Urothelium cell line (cell line): ENCODE measurements at regions not wholly inside any gene's neighbourhood (a gene's known extent, or its start where the extent isn't known, plus 50 kb on each side); places are given as distances from the start of the nearest gene placed in this dataset.

ENCODE experiments used
- DNase-seq: peaks from one replicate; pipeline ENCODE4 v3.0.0; 2011; ENCODE audit warnings: low spot score, mixed read lengths
- FAIRE-seq: peaks from 2 replicates; lab custom pipeline; 2011; peaks lifted over from hg19 to GRCh38; lab: Jason Lieb, UNC

DNA sequence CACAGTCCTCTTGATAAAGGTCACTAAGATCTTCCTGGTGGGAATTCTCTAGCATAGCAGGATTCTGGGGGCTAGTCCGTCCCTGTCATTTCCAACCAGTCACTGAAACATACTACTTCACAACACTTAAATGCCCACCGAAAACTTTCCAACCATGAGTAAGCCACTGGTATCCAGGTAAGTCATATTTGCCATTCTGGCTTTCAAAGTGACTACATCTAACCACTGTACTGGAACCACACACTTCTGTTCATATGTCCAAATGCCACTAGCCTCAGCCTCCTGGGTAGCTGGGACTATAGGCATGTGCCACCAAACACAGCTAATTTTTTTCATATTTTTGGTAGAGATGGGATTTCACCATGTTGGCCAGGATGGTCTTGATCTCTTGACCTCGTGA lies 64.3 kb upstream of the VANGL1 start:
- no peak for FAIRE-seq

DNA sequence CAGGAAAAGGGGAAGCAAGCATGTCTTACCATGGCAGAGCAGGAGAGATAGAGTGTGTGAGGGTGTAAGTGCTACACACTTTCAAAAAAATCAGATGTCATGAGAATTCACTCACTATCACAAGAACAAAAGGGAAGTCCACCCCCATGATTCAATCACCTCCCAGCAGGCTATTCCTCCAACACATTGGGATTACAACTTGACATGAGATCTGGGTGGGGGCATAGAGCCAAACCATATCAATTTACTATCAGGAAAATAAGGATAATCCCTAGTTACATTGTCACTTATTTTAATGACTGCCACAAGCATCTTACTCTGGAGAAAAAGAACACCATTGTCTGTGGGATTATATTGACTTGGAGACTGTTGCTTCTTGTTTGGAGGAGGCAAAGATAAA lies 66.1 kb upstream of the VANGL1 start:
- FAIRE-seq, result no peak
- DNase-seq, result no peak

More for the DNA sequence above, 64.3 kb upstream of the VANGL1 start:
- no peak for DNase-seq

DNA sequence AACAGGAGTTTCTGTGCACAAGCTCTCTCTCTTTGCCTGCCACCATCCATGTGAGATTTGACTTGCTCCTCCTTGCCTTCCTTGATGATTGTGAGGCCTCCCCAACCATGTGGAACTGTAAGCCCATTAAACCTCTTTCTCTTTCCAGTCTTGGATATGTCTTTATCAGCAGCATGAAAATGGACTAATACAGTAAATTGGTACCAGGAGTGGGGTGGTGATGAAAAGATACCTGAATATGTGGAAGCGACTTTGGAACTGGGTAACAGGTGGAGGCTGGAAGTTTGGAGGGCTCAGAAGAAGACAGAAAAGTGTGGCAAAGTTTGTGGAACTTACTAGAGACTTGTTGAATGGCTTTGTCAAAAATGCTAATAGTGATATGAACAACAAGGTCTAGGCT lies 69.1 kb upstream of the VANGL1 start:
- DNase-seq, result no peak
- FAIRE-seq, result no peak

DNA sequence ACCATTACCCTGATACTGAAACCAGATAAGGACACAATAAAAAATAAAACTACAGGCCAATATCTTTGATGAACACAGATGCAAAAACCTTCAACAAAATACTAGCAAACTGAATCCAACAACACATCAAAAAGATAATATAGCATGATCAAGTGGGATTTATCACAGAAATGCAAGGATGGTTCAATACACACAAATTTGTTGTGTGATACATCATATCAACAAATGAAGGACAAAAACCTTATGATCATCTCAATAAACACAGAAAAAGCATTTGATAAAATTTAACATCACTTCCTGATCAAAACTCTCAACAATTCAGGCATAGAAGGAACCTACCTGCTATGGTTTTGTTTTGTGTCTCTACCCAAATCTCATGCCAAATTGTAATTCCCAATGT lies 74.3 kb upstream of the VANGL1 start:
- no peak for FAIRE-seq
- DNase-seq, result no peak

DNA sequence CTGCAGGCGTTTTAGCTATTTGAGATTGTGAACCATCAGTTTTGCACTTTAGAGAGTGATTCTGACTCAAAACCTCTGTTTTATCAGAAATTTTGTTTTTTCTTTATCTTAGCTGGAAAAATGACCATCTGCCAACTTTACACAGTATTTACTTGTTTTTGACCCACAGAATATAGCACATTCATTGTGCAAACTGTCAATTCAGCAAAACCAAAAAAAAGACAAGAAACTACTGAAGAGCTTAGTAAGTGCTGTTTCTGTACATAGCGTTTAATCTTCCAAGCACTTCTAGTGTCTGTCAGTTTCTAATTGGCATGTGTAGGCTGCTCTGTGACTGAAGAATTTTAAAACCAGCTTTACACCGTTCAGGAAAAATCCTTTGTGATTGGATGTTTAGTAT lies 76.0 kb upstream of the VANGL1 start:
- no peak for DNase-seq
- no peak for FAIRE-seq

DNA sequence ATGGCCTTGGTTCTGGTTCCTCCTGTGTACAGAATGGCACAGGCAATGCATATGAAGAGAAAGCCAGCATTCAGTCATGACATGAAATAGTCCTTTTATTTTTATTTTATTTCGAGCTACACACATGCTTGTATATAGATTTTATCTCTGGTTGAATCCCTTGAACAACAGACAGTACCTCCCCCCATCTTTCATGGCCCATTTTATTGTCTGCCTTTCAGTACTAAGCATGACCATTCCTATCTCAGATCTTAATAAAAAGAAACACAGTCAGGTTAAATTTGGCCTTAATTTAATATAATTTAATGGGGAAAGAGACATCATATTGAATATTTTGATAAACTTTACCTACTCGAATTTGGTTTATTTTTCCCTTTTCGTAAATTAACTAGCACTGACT lies 76.4 kb upstream of the VANGL1 start:
- no peak for DNase-seq
- FAIRE-seq, result no peak

DNA sequence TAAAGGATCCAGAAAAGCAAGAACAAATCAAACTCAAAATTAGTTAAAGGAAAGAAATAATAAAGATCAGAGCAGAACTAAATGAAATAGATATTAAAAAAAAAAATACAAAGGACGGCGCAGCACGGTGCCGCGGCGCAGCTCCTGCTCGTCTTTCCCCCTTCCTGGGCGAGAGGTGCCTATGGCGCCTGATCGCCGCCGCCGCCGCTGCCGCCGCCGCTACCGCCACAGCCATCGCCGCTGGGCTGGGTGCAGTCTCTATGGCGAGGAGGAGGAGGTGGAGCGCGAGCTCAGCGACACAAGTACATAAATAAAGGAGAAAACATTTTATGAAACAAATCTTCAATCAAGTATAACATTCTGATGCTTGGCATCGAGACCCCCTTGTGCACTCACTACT lies 77.6 kb upstream of the VANGL1 start:
- FAIRE-seq (no peak), DNase-seq (peak; percentile 80)

DNA sequence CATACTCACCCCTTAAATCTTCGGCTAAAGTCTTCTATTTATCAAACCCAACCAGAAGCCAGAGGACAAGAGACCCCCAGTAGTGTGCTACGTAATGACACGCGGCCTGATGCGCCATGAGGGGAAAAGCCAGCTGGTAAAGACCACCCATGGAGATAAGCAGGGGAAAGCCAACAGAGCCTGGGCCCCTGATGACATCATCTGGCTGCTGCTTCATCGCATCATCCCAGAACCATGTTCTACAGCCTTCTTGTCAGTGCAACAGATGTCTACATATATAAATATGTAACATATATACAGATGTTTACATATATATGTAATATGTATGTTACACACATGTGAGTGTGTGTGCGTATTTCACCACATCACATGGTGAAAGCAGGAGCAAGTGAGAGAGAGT lies 81.7 kb upstream of the VANGL1 start:
- DNase-seq (no peak), FAIRE-seq (no peak)

DNA sequence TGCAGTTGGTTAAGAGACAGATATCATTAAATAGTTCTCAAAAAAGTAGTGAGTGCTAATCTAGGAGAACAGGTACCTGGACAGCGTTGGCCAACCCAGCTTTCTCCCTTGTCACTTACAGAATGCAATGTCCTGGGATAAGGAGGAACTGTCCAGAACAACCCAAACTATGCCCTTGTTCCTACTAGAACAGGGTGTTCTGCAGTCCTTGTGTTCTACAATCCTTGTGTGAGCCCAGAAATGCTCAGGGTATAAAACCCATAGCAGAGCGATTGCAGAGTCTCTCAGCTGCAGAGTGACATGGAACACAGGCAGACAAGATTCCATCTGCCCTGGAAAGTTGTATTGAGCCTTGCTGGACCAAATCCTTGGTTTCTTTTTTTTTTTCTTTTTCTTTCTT lies 83.5 kb upstream of the VANGL1 start:
- FAIRE-seq (no peak), DNase-seq (no peak)

DNA sequence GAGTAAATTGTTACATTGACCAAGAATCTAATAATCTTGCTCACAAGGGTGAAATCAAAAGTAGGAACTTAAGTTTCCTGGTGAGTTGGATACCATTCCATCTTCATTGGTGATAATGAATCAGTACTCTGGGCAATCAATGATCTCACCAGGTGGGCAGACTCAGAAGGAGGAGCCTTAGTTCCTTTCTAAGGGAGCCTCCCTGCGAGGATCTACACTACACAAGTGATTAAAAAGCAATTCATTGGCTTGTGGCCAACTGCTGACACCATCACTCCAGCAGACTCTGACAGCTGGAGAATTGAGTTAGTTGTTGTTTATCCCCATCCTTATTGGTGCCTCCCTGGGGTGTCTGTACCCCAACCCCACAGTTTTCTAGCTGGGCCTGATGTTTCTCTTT lies 84.1 kb upstream of the VANGL1 start:
- DNase-seq (peak; percentile 20), FAIRE-seq (no peak)

DNA sequence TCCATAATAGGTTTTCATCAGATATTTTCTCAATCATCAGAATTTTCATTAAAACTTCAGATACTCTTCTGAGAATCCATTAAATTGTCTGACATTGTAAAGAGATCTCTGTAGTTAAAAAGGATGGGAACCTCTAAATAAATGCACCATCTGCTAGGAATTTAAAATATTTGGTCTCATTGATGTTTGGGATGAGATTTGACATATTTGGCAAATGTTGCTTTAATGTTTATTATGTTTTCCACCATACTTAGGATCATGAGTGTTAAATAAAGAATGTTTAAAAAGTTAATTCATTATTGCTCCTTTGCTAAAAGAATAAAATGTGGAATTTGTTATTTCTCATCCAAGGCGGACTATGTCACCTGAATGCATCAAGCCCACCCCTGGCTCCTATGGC lies 85.5 kb upstream of the VANGL1 start:
- DNase-seq (no peak), FAIRE-seq (no peak)

DNA sequence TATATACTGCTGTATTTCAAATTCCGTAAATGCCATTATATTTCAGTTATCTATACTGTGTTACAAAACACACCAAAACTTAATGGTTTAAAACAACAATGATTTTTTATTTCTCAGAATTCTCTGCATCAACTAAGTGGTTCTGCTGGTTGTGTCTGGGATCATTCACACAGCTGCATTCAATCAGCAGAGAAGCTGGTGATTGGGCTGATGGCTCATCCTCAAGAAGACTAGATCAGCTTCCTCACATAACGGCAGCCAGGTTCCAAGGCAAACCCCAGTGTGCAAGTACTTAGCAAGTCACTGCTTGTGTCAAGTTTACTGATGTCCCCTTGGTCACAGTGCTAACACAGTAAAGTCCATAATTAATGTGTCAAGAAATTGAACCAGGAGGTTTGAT lies 86.3 kb upstream of the VANGL1 start:
- FAIRE-seq, result no peak
- DNase-seq, result no peak

DNA sequence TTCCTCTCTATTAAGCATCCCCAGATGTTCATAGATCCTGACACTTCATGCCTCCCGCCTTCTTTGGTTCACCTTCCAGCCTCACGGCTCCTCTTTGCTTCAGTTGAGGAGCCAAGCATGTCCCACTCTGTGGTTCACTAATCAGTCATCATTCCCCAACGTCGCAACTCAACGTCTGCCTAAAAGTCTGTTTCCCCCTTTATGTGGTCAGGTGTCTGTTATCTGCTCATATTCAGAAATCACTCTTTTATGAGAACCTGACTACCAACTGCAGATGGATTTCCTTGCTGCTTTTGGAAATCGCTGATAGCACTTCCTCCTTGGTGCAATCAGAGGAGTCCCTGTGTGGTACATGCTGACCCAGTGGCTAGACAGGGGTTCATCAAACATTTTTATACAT lies 94.1 kb upstream of the VANGL1 start:
- DNase-seq, result no peak
- FAIRE-seq, result no peak

DNA sequence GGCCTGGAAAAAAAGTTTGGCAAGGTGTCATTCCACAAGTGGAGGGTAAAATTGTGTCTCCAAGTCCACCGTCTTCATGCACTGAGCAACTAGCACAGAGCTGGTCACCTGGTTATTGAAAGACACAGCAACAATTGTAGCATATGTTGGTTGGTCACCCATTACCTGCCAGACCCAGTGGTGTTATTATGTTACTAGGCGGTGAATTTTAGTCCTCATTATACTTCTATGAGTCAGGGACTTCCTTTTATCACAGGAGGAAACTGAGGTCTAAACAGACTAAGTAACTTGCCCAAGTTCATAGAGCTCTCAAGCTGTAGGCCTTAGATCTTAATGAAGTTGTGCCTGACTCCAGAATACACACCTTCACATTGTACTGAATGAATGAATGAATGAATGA lies 94.9 kb upstream of the VANGL1 start:
- no peak for FAIRE-seq

DNA sequence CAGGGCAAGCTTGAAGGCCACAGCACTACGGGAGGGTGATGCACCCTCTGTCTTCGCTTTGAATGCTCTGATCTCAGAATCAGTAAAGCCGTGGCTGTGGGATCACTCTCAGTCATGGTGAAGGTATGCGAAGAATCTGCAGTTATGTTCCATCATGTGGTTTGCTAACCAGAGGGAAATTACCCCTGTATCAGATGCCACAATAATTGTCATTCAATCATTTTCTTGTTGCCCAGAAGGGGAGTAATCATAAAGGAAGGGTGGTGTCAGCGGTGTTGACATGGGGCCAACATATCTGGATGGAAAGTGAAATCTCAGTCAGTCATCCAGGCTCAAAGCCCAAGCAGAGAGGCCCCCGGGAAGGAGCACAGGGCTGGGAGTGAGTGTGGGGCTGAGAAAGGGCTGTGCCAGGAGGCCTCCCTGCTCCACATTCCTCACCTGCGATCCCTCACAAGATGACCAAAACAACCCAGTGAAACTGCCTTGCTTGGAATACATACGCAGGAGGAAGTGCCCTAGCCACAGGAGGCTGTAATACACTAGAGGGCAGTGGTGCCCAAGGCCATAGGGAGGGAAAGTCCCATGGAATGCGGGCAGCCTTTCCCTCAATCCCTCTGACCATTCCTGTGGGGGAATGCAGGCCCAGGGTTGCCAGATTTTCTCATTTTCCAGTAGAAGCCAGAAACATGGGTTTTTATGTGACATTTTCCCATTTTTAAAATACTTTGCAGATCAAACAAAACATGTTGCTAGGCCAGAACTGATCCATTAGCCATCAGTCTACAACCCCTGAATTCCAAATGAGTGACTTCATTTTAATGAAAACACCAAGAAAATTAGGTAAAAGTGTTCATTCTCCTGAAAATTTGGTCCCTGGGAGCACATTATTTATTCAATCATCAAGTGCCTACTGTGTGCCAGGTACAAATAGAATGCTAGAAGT lies 95.7 kb upstream of the VANGL1 start:
- peak; percentile 98 for FAIRE-seq
- DNase-seq, result peak; percentile 94

More for the DNA sequence above, 94.9 kb upstream of the VANGL1 start:
- DNase-seq, result no peak

DNA sequence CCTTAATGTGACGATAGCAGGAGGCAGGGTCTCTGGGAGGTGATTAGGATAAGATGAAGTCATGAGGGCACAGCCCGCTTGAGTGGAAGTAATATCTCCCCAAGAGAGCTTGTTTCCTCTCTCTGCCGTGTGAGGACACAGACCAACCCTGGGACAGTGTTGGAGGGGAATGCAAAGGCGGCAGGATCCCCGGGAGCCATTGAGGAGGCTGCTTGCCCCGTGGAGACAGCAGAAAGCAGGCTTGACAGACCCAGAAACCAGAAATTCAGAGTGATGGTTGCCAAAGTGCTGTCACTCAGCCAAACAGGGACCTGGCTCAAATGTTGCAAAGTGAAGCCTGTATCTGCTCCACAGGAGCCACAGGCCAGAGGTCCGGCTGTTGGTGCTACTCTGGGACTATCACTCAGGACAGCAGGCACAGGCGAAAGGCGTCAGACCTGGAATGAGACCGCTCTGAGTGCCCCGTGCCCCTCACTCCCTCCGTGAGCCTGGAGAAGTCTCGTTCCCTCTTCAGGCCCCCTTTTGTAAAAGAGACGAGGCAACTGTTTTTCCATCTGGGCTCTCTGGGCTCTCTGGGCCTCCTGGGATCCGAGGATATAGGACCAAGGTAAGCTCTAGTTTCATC lies 96.6 kb upstream of the VANGL1 start:
- DNase-seq, result peak; percentile 45
- FAIRE-seq, result peak; percentile 75

DNA sequence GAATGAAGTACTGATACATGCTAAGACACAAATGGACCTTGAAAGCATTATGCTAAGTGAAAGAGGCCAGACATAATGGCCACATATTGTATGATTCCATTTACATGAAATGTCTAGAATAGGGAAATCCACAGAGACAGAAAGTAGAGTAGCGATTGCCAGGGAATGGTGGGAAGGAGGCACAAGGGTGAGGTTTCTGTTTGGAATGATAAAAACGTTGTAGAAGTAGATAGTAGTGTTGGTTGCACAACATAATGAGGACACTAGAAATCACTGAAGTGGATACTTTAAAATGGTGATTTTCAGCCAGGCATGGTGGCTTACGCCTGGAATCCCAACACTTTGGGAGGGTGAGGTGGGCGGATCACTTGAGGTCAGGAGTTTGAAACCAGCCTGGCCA lies 97.6 kb upstream of the VANGL1 start:
- DNase-seq (no peak), FAIRE-seq (peak; percentile 35)

DNA sequence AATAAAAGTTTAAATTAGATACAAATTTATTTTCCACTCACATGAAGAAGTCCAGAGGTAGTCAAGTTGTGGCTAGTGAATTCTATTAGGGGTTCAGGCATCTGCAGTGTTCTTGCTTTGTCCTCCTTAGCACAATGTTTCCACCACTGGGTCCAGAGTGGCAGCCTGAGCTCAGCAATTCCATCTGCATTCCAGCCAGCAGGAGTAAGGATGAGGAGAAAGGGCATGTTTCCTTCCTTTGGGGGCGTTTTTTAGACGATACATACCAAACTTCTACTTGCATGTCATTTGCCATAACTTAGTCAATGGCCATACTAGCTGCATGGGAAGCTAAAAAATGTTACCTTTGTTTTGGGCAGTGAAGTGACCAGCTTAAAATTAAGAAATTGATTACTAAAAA lies 98.5 kb upstream of the VANGL1 start:
- FAIRE-seq (no peak), DNase-seq (no peak)

DNA sequence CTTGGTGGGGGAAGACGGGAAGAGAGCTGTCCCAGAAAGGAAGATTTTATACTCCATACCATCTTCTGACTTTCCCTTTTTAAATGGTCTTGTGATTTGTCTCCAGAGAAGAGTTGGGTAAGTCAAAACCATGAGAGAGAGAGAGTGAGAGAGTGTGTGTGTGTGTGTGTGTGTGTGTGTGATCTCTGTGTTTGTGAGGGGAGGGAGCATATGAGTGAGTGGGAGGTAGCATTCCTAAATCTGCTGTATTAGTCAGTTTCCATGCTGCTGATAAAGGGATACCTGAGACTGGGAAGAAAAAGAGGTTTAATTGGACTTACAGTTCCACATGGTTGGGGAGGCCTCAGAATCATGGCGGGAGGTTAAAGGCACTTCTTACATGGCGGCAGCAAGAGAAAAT lies 102.0 kb upstream of the VANGL1 start:
- FAIRE-seq (no peak), DNase-seq (no peak)

DNA sequence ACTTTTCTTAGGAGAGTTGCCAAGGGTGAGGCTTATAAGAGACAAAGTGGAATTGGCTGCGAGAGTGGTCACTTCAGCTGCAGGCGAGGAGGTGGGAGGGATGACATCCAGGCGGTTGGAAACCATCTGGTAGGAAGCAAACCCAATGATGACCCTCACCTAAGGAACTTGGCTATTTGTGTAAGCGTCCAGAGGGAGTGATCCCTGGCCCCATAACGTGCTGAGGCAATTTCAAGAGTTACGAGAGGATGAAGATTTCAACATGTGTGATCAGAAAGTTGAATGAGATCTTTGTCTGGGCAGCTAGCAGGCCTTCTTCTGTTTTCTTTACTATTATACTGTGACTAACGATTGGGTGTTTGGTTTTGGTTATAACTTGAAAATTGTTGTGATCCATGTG lies 102.7 kb upstream of the VANGL1 start:
- FAIRE-seq (no peak), DNase-seq (no peak)

DNA sequence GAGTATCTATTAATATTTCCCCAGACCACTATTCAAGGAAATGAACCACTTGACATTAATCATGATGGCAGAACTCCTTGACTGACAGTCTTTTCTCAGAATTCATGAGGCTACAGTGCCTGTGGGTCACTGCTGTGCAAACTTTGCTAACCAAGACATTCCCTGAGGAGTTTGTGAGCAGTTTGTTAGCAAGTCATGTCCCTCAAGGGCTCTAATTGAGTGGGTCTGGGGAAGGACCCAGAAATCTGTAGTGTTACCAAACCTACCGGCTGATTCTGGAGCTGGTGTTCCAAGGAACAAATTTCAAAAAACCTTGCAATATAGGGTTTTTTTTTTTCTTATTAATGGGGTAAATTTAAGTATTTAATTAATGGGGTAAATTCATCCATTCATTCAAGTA lies 103.2 kb upstream of the VANGL1 start:
- FAIRE-seq (no peak), DNase-seq (no peak)

DNA sequence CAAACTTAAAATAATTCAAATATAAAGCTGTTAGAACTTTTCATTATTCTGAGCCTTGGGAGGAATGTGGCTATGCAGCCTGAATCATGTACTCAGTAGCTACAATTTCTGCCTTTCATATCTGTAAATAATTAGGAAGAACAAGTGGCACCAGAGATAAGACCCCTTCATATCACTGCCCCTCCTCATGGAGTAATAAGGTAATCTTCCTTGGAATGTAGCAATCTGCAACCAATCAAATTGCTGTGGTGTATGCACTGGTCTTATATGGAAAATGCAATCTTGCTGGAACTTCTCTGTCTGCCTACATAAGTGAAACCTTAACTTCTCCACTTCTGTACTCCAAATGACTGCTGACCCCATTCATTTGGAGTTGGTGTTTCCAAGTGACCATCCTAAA lies 104.4 kb upstream of the VANGL1 start:
- FAIRE-seq, result no peak

More for the DNA sequence above, 104.4 kb upstream of the VANGL1 start:
- no peak for DNase-seq
